Gastrocnemius medialis (tissue), 4 donors: ENCODE measurements at regions not wholly inside any gene's neighbourhood (a gene's known extent, or its start where the extent isn't known, plus 50 kb on each side); places are given as distances from the start of the nearest gene placed in this dataset.

ENCODE experiments used
- CTCF ChIP-seq, 5 experiments: fragments of 450-650 bp in 3 of 5; fragments of 200-600 bp in 2 of 5; sonication (generic) in 2 of 5; IDR thresholded peaks in 4 of 5; conservative IDR thresholded peaks in 1 of 5; 1 replicate in 4 of 5; 2 replicates in 1 of 5; pipeline ENCODE4 v1.5.1; 2016 to 2019; ENCODE audit warnings: antibody characterized with exemption in 5 of 5, mild to moderate bottlenecking in 3 of 5, moderate library complexity in 3 of 5
- POLR2A ChIP-seq, 2 donors: fragments of 450-650 bp; IDR thresholded peaks; one replicate each; pipeline ENCODE4 v1.6.1; 2017; ENCODE audit warnings: antibody characterized with exemption in 2 of 2, mild to moderate bottlenecking in 2 of 2, moderate library complexity in 2 of 2

DNA sequence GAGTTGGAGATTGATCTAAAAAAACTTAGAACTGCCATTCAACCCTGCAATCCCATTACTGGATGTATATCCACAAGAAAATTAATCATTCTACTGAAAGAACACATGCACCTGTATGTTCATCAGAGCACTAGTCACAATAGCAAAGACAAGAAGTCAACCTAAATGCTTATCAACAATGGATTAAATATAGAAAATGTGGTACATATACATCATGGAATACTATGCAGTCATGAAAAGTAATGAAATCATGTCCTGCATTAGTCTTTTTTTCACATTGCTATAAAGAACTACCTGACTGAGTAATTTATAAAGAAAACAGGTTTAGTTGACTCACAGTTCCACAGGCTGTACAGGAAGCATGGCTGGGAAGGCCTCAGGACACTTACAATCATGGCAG, 850.5 kb downstream of the TECRL start:
- no peak for TF ChIP-seq CTCF (IDR thresholded peaks at IDR 0.05 in 4 of 5, conservative IDR thresholded peaks at IDR 0.05 in 1 of 5)
- no peak for TF ChIP-seq POLR2A (IDR thresholded peaks at IDR 0.05)
